GM18511 (cell line): ENCODE measurements at regions not wholly inside any gene's neighbourhood (a gene's known extent, or its start where the extent isn't known, plus 50 kb on each side); places are given as distances from the start of the nearest gene placed in this dataset.

Experiments
- ATAC-seq: cut with Tn5 transposase; IDR thresholded peaks from one replicate; pipeline ENCODE4 v1.9.1; 2021; ENCODE audit warnings: mild to moderate bottlenecking, moderate library complexity; ENCODE audit not compliant: unreplicated experiment

GRCh38 chr13:102993348-102993747 is 72.9 kb downstream of the SLC10A2 start:
- no peak for ATAC-seq

- no peak for ATAC-seq
Observed at GRCh38 chr13:102984210-102984609, 82.0 kb downstream of the SLC10A2 start.

- ATAC-seq, result no peak
Observed at GRCh38 chr13:102983496-102983895, 82.7 kb downstream of the SLC10A2 start.

- ATAC-seq, result no peak
Observed at GRCh38 chr13:102980331-102980982, 85.8 kb downstream of the SLC10A2 start.

GRCh38 chr13:102978168-102978567 is 88.0 kb downstream of the SLC10A2 start:
- peak; percentile 83 for ATAC-seq

GRCh38 chr13:102977471-102977870 is 88.7 kb downstream of the SLC10A2 start:
- no peak for ATAC-seq

GRCh38 chr13:102974317-102975087 is 91.7 kb downstream of the SLC10A2 start:
- ATAC-seq, result no peak

- ATAC-seq, result no peak
Observed at GRCh38 chr13:102972191-102972590, 94.0 kb downstream of the SLC10A2 start.

GRCh38 chr13:102970542-102970941 is 95.7 kb downstream of the SLC10A2 start:
- peak; percentile 95 for ATAC-seq

- peak; percentile 37 for ATAC-seq
Observed at GRCh38 chr13:102968572-102969228, 97.5 kb downstream of the SLC10A2 start.

- no peak for ATAC-seq
Observed at GRCh38 chr13:102965802-102966201, 100.4 kb downstream of the SLC10A2 start.

- peak; percentile 47 for ATAC-seq
Observed at GRCh38 chr13:102962430-102962829, 103.8 kb downstream of the SLC10A2 start.

- no peak for ATAC-seq
Observed at GRCh38 chr13:102960959-102961358, 105.3 kb downstream of the SLC10A2 start.

GRCh38 chr13:102956449-102956848 is 109.8 kb downstream of the SLC10A2 start:
- no peak for ATAC-seq

- ATAC-seq, result no peak
Observed at GRCh38 chr13:102954350-102954749, 108.5 kb downstream of the ERCC5 start.

GRCh38 chr13:102951808-102952207 is 106.0 kb downstream of the ERCC5 start:
- ATAC-seq, result no peak

GRCh38 chr13:102947745-102948405 is 102.0 kb downstream of the ERCC5 start:
- ATAC-seq, result no peak

GRCh38 chr13:102945886-102946285 is 100.1 kb downstream of the ERCC5 start:
- no peak for ATAC-seq

GRCh38 chr13:102945324-102945815 is 99.5 kb downstream of the ERCC5 start:
- ATAC-seq, result no peak

- no peak for ATAC-seq
Observed at GRCh38 chr13:102944821-102945220, 99.0 kb downstream of the ERCC5 start.

- no peak for ATAC-seq
Observed at GRCh38 chr13:102940770-102941169, 94.9 kb downstream of the ERCC5 start.
